GM18498 (cell line): ENCODE measurements at regions not wholly inside any gene's neighbourhood (a gene's known extent, or its start where the extent isn't known, plus 50 kb on each side); places are given as distances from the start of the nearest gene placed in this dataset.

Experiments
- ATAC-seq: cut with Tn5 transposase; IDR thresholded peaks from one replicate; pipeline ENCODE4 v1.9.1; 2021; ENCODE audit warnings: mild to moderate bottlenecking, moderate library complexity; ENCODE audit not compliant: unreplicated experiment

DNA sequence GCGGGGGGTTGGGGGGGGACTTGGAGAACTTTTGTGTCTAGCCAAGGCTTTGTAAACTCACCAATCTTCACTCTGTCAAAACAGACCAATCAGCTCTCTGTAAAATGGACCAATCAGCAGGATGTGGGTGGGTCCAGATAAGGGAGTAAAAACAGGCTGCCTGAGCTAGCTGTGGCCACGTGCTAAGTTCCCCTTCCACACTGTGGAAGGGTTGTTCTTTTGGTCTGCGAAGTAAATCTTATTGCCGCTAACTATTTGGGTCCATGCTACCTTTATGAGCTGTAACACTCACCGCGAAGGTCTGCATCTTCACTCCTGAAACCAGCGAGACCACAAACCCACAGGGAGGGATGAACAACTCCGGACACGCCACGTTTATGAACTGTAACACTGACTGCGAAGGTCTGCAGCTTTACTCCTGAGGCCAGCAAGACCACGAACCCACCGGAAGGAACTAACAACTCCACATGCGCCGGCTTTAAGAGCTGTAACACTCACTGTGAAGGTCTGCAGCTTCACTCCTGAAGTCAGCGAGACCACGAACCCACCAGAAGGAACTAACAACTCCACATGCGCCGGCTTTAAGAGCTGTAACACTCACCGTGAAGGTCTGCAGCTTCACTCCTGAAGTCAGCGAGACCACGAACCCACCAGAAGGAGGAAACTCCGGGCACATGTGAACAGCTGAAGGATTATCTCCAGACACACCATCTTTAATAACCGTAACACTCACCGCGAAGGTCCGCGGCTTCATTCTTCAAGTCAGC, 186.6 kb downstream of the ID4 start:
- peak; percentile 89 for ATAC-seq

DNA sequence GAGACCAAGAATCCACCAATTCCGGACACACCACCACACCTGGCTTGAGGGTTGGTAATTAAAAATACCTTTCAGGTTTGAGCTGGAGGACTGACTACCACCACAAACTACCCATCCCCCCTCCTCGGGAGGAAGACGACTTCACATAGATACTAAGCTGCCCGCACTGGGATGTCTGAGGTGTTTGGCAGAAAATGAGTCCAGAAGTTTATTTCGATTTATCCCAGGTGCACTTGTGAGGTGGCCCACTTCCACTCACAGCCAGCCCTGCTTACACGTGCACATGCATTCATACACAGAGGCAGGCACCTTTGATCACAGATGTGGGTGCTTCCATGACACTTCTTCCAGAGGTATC, 187.1 kb downstream of the ID4 start:
- no peak for ATAC-seq

DNA sequence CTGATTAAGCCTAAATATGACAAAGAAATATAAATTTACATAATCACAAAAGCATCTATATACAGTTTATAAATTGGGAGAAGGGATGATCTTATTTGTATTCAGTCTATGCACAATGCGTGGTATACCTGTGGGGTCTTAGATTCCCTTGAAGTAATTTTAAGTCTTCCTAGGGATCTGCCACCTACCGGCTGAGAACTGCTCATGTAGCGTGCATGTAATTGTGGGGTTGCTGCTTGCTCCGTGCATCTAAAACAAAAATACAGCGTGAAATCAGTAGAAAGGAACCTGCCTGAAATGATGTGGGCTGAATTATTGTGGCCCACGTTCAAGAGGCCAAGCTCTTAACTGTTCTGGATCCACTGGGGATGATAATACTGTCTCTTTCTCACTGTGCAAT, 187.3 kb downstream of the MBOAT1 start:
- no peak for ATAC-seq

DNA sequence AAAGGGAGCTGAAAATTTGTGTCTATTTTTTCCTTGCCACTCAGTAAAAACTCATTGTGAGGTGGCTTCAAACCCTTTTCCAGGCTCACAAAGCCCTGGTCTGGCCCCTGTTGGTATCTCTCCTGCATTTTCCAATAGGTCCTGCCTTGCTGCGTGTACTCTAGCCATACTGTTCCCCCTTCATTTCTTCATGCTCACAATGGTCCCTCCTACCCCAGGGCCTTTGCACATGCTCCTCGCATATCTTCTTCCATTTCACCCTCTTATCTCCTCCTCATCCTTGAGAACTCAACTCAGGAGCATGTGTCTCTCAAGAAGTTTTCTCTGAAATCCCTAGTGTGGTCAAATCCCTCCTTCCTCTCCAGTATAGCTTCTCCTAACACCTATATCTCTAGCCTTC, 186.6 kb downstream of the MBOAT1 start:
- no peak for ATAC-seq

DNA sequence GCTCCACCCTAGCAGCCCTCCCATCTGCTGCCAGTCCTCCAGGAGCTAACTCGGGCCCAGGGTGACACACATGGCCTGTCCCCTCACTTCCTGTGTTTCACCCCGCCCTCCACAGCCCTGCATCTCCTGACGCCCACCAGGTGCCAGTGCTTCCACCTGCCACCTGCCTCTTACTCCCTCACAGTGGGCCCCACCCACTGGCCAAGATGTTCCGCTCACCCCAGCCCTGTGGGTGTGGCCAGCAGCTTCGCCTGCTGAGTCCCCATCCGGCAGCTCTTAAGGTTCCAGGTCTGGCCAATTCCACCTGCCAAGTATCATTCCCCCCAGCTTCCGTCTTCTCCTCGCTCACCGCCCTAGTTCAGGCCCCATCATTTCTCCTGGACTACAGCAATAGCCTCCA, 184.1 kb downstream of the MBOAT1 start:
- no peak for ATAC-seq

DNA sequence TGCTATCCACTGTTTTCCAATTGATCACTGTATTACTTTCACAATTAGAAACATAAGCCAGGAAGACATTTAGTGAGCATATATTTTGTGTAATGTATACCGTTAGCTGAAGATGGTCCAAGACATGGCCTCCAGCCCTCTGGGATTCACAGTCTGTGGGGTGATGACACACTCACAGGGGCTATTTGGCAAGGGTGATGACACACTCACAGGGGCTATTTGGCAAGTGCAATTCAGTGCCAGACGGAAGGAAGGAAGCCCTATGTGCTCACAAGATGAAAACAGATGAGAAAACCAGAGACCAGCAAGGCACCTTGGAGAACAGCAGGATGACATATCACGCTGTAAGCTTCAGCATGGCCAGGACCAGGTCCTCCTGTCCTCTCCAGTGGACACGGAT, 183.7 kb downstream of the MBOAT1 start:
- no peak for ATAC-seq

DNA sequence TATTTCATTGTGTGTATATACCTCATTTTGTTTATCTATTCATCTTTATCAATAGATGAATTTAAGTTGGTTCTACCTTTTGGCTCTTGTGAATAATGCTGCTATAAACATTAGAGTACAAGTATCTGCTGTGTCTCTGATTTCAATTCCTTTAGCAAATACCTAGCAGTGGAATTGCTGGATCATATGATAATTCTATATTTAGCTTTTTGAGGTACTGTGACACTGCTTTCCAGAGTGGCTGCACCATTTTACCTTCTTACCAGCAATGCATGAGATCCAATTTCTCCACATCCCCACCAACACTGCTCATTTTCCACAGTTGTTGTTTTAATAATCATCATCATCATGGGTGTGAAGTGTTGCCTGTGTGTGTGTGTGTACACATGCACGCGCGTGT, 182.3 kb downstream of the MBOAT1 start:
- ATAC-seq = no peak

DNA sequence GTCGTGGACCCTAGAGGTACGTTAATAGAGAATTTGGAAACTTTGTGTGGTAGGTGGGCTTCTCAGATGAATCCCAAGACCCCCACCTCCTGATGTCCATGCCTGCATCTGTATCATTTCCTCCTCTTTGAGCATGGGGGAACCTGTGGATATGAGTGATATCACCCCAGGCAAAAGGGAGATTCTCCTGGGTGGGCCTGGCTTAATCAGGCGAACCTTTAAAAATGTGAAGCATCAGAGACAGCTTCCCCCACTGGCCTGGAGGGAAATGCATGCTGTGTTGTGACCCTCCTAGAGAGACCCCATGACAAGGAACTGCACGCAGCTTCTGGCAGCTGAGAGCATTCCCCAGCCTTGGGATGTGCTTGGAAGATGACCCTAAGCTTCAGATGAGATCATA, 180.9 kb downstream of the MBOAT1 start:
- no peak for ATAC-seq

DNA sequence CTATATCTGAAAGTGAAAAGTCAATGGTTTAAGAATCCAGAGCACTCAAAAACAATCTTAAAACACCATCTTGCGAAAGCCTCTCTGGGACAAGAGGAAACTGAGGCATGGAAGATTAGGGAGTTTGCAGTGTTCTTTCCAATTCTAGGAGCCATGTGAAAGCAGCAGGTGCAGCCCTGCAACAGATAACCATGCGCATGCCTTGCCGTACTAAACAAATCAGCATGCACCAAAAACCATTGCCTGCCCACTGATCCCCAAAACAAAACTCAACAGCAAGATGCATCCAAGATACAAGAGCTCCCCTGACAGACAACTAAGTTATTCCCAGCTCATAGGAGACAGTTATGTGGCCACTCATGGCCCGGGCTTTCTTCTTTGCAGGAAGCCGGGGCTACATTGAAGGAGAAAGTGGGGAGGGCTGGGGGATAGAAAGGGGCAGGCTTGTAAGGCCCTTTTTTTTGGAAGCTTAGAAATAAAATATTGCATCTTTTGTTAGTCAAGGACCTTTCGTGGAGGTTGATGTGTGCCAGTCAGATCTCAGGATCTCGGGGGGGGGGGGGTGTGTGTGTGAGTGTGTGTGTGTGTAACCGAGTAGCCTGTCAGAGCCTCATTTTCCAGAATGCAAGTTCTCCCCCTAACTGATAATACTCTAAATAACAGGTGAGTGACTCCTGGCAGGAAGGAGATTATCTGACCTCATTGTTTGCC, 178.4 kb downstream of the MBOAT1 start:
- ATAC-seq = no peak

DNA sequence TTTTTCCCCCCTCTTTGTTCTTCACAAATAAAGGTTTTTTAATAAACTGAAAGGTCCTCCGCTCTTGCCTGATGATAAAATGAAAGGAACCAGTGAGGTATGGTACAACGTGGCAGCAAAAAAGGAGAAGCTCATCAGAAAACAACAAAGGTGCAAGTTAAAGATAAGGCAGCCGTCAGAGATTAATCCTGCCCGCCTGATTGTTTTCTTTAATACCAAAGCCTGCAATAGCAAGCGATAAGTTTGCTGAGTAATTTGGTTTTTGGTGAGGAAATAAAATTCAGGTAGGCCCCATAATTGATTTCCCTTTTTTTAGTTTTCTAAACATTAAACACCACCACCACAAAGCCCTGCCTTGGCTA, 177.9 kb downstream of the MBOAT1 start:
- ATAC-seq = no peak

DNA sequence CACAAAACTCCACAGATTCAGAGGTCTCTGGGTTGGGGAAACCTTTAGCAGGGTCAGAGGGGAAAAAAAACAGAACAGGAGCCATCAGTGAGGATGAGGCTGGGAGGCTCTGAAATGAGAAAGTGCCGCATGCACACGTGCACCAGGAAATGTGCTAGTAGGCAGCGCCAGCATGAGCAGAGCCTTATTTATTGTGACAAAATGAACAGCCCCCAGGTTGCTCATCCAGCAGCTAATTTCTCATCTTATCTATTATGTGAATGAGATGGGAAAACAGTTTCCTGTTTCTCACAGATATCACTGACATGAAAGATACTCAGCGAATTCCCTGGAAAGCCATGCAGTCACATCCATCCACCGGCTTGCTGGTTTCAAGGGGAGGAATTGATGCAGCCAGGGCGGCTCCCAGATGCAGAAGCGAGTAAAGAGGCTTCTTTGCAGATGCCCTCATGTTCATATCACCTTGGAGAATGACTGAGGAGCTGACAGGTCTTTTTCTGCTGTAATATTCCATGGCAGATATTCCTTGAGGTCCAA, 176.1 kb downstream of the MBOAT1 start:
- no peak for ATAC-seq

DNA sequence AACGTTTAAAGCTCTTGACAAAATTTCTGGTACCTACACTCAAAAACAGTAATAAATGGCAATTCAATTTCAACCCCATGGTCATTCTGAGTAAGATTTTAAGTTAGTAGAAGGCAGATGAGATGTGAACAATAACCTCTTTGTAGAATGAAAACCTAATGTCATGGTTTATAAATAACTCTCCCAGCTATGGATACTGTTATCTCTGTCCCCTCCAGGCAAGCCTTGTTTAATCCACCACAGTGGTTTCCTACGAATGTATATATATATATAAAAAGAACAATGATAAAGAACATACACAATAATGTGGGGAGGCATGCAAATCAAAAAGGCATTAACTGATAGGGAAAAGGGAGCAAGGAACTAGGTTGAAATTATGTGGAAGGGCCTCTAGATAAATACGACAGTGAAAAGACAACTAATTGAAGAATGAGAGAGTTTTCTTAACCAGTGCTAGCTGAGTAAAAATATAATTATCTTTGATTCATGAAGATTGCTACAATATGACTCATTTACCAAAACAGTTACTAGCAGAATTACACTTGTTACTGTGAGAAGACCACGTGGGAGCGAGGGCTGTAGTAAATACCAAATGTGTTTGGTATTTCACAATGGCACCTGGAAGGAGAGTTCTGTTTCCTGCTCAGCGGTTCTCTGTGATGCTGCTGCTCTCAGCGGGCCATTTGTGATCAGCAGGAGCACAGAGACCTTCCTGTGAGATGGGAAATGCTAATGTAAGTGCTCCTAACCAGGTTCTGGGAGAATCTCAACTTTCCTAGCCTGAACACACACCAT, 173.7 kb downstream of the MBOAT1 start:
- no peak for ATAC-seq

DNA sequence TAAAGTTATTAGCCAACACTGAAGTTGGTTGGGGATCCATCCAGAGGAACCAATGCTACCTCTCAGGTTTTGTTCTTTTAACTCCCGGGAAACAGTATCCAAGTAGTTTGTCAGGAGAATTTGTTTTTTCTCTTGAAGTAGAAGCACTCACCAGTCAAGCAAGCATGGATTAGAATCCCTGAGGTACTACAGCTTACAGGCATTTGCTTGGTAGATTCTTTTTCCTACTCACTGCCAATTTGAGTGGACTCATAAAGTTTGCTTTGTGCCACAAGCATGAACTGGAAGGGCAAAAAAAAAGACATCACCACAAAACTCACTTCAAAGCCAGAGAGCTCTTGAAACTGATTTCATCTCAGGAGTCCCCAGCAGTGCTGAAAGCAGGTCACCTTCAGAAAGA, 167.4 kb downstream of the MBOAT1 start:
- no peak for ATAC-seq
